GM21526 (cell line): ENCODE measurements at regions not wholly inside any gene's neighbourhood (a gene's known extent, or its start where the extent isn't known, plus 50 kb on each side); places are given as distances from the start of the nearest gene placed in this dataset.
"Not testable (repeated sequence)": the region's sequence is repeated elsewhere in the genome, so short reads cannot be mapped to it uniquely, and the experiment has no call there.

Experiments used
- ATAC-seq: cut with Tn5 transposase; IDR thresholded peaks from one replicate; pipeline ENCODE4 v1.9.1; 2021; ENCODE audit warnings: moderate library complexity; ENCODE audit not compliant: unreplicated experiment, low FRiP score

GRCh38 chr6:57708061-57708460 lies 390.6 kb downstream of the PRIM2 start:
- not testable (repeated sequence) for ATAC-seq

GRCh38 chr6:57722546-57722945 lies 405.1 kb downstream of the PRIM2 start:
- not testable (repeated sequence) for ATAC-seq

GRCh38 chr6:57723815-57724401 lies 406.5 kb downstream of the PRIM2 start:
- ATAC-seq: not testable (repeated sequence)

GRCh38 chr6:57729407-57729806 lies 412.0 kb downstream of the PRIM2 start:
- ATAC-seq: not testable (repeated sequence)

- not testable (repeated sequence) for ATAC-seq
Measured at GRCh38 chr6:57730726-57731125, 413.3 kb downstream of the PRIM2 start.

- not testable (repeated sequence) for ATAC-seq
Measured at GRCh38 chr6:57747716-57748115, 430.3 kb downstream of the PRIM2 start.

GRCh38 chr6:57759850-57760249 lies 442.4 kb downstream of the PRIM2 start:
- not testable (repeated sequence) for ATAC-seq

GRCh38 chr6:57792720-57793397 lies 475.4 kb downstream of the PRIM2 start:
- not testable (repeated sequence) for ATAC-seq

- ATAC-seq: not testable (repeated sequence)
Measured at GRCh38 chr6:57793398-57793762, 475.9 kb downstream of the PRIM2 start.

GRCh38 chr6:57799703-57800479 lies 482.5 kb downstream of the PRIM2 start:
- ATAC-seq: not testable (repeated sequence)

- not testable (repeated sequence) for ATAC-seq
Measured at GRCh38 chr6:57808581-57808980, 491.2 kb downstream of the PRIM2 start.

- not testable (repeated sequence) for ATAC-seq
Measured at GRCh38 chr6:57809454-57809853, 492.0 kb downstream of the PRIM2 start.

GRCh38 chr6:57813271-57814075 lies 496.0 kb downstream of the PRIM2 start:
- not testable (repeated sequence) for ATAC-seq

- not testable (repeated sequence) for ATAC-seq
Measured at GRCh38 chr6:57815826-57816225, 498.4 kb downstream of the PRIM2 start.

GRCh38 chr6:57821325-57821724 lies 503.9 kb downstream of the PRIM2 start:
- ATAC-seq: not testable (repeated sequence)

- not testable (repeated sequence) for ATAC-seq
Measured at GRCh38 chr6:57822448-57822847, 505.0 kb downstream of the PRIM2 start.

- no peak for ATAC-seq
Measured at GRCh38 chr6:57822896-57823358, 505.5 kb downstream of the PRIM2 start.

GRCh38 chr6:57837622-57838209 lies 520.3 kb downstream of the PRIM2 start:
- not testable (repeated sequence) for ATAC-seq

- ATAC-seq: not testable (repeated sequence)
Measured at GRCh38 chr6:57841551-57841950, 524.1 kb downstream of the PRIM2 start.
